GM23338 (cell line): ENCODE measurements at regions not wholly inside any gene's neighbourhood (a gene's known extent, or its start where the extent isn't known, plus 50 kb on each side); places are given as distances from the start of the nearest gene placed in this dataset.

Experiments
- ATAC-seq: fragments of 200-7000 bp; cut with Tn5 transposase; 3 replicates; pipeline ENCODE4 v1.9.1; 2020
- DNase-seq: peaks from one replicate; pipeline ENCODE4 v3.0.0-alpha.2; 2015; ENCODE audit warnings: low spot score
- H2AFZ ChIP-seq: fragments of 200-600 bp; sonication (generic); 2 replicates; pipeline ENCODE4 v1.8.0; 2016; ENCODE audit warnings: antibody characterized with exemption, mild to moderate bottlenecking, moderate library complexity
- H3F3A ChIP-seq: fragments of 200-600 bp; sonication (generic); replicated peaks from 2 replicates; pipeline ENCODE4 v1.8.0; 2017; ENCODE audit warnings: antibody characterized with exemption, mixed run types, low read depth
- H3K27ac ChIP-seq: fragments of 200-600 bp; sonication (generic); 2 replicates; pipeline ENCODE4 v1.6.1; 2016; ENCODE audit warnings: low read depth
- H3K27me3 ChIP-seq: fragments of 200-600 bp; sonication (generic); 2 replicates; pipeline ENCODE4 v1.8.0; 2016; ENCODE audit warnings: mild to moderate bottlenecking, mixed run types, moderate library complexity; ENCODE audit not compliant: insufficient read depth
- H3K36me3 ChIP-seq: fragments of 200-600 bp; sonication (generic); 2 replicates; pipeline ENCODE4 v1.8.0; 2016; ENCODE audit warnings: mild to moderate bottlenecking; ENCODE audit not compliant: insufficient read depth
- H3K4me1 ChIP-seq: fragments of 200-600 bp; sonication (generic); 2 replicates; pipeline ENCODE4 v1.8.0; 2016; ENCODE audit warnings: mild to moderate bottlenecking, moderate library complexity; ENCODE audit not compliant: insufficient read depth
- H3K4me2 ChIP-seq: fragments of 200-600 bp; sonication (generic); 2 replicates; pipeline ENCODE4 v1.7.1; 2017; ENCODE audit warnings: mixed run types
- H3K4me3 ChIP-seq: fragments of 200-600 bp; sonication (generic); 2 replicates; pipeline ENCODE4 v1.6.1; 2016; ENCODE audit warnings: mixed run types
- H3K79me2 ChIP-seq: fragments of 200-600 bp; sonication (generic); replicated peaks from 2 replicates; pipeline ENCODE4 v1.8.0; 2017; ENCODE audit warnings: mild to moderate bottlenecking; ENCODE audit not compliant: insufficient read depth
- H3K9me2 ChIP-seq: fragments of 200-600 bp; sonication (generic); 2 replicates; pipeline ENCODE4 v1.8.0; 2017; ENCODE audit not compliant: insufficient read depth
- H4K20me1 ChIP-seq: fragments of 200-600 bp; sonication (generic); replicated peaks from 2 replicates; pipeline ENCODE4 v1.8.0; 2017; ENCODE audit warnings: mild to moderate bottlenecking; ENCODE audit not compliant: insufficient read depth
- H3K27ac Mint-ChIP-seq: 2 replicates; pipeline ENCODE4 v1.8.0; 2020; ENCODE audit warnings: inconsistent platforms, mild to moderate bottlenecking, moderate library complexity, mixed read lengths
- H3K27me3 Mint-ChIP-seq: 3 replicates; pipeline ENCODE4 v1.8.0; 2022; ENCODE audit warnings: low read depth, mild to moderate bottlenecking, moderate library complexity, mixed read lengths, inconsistent platforms; ENCODE audit not compliant: insufficient read depth, poor library complexity
- H3K36me3 Mint-ChIP-seq: 3 replicates; pipeline ENCODE4 v1.8.0; 2021; ENCODE audit warnings: low read depth, mild to moderate bottlenecking, inconsistent platforms, moderate library complexity, mixed read lengths
- H3K4me1 Mint-ChIP-seq: 3 replicates; pipeline ENCODE4 v1.8.0; 2020; ENCODE audit warnings: mild to moderate bottlenecking, inconsistent platforms, mixed read lengths
- H3K4me3 Mint-ChIP-seq: 3 replicates; pipeline ENCODE4 v1.8.0; 2021; ENCODE audit warnings: moderate library complexity, mild to moderate bottlenecking, inconsistent platforms, mixed read lengths
- H3K9me3 Mint-ChIP-seq: 3 replicates; pipeline ENCODE4 v1.8.0; 2020; ENCODE audit warnings: moderate library complexity, mild to moderate bottlenecking, inconsistent platforms, mixed read lengths
- CREB1 ChIP-seq: fragments of 250-450 bp; sonication (Bioruptor Pico); IDR thresholded peaks from 2 replicates; pipeline ENCODE4 v1.5.0; 2020; ENCODE audit warnings: low read depth, mild to moderate bottlenecking, moderate library complexity
- EZH2 ChIP-seq: fragments of 200-600 bp; sonication (generic); IDR thresholded peaks from one replicate; pipeline ENCODE4 v1.8.0; 2017; ENCODE audit warnings: antibody characterized with exemption, mild to moderate bottlenecking, low read depth; ENCODE audit not compliant: unreplicated experiment
- EZH2phosphoT487 ChIP-seq: fragments of 200-600 bp; sonication (generic); IDR thresholded peaks from one replicate; pipeline ENCODE4 v1.8.1; 2018; ENCODE audit warnings: antibody characterized with exemption; ENCODE audit not compliant: unreplicated experiment
- JUNB ChIP-seq: IDR thresholded peaks from one replicate; pipeline ENCODE4 v1.6.1; 2016; ENCODE audit warnings: antibody characterized with exemption; ENCODE audit not compliant: unreplicated experiment
- NANOG ChIP-seq: IDR thresholded peaks from 2 replicates; pipeline ENCODE4 v1.6.1; 2016; ENCODE audit warnings: antibody characterized with exemption, borderline replicate concordance
- POLR2AphosphoS5 ChIP-seq: IDR thresholded peaks from 2 replicates; pipeline ENCODE4 v1.6.1; 2016; ENCODE audit warnings: antibody characterized with exemption, low read depth
- REST ChIP-seq: IDR thresholded peaks from one replicate; pipeline ENCODE4 v1.6.1; 2018; ENCODE audit warnings: antibody characterized with exemption; ENCODE audit not compliant: unreplicated experiment
- STAT1 ChIP-seq: IDR thresholded peaks from one replicate; pipeline ENCODE4 v1.6.1; 2016; ENCODE audit warnings: antibody characterized with exemption; ENCODE audit not compliant: unreplicated experiment
- ZNF114 ChIP-seq: fragments of 250-450 bp; sonication (Bioruptor Pico); IDR thresholded peaks from 2 replicates; pipeline ENCODE4 v1.5.0; 2020; ENCODE audit warnings: mild to moderate bottlenecking, moderate library complexity
- ZNF331 ChIP-seq: fragments of 250-450 bp; sonication (Bioruptor Pico); IDR thresholded peaks from 2 replicates; pipeline ENCODE4 v1.5.0; 2020; ENCODE audit warnings: low read depth, mild to moderate bottlenecking, moderate library complexity
- ZNF462 ChIP-seq: fragments of 250-450 bp; sonication (Bioruptor Pico); IDR thresholded peaks from 2 replicates; pipeline ENCODE4 v1.5.0; 2020; ENCODE audit warnings: mild to moderate bottlenecking, moderate library complexity
- TF ChIP-seq, protein P1 (sequence below), 2 experiments: fragments of 200-600 bp in 1 of 2; sonication (generic) in 1 of 2; conservative IDR thresholded peaks; 2 replicates each; pipeline versions ENCODE4 v1.5.1 to v1.6.1; 2016 to 2017; ENCODE audit warnings: antibody characterized with exemption in 2 of 2, low read depth in 2 of 2, mild to moderate bottlenecking in 2 of 2, moderate library complexity in 1 of 2
- TF ChIP-seq, protein P2 (sequence below): IDR thresholded peaks from 2 replicates; pipeline ENCODE4 v1.6.1; 2016; ENCODE audit warnings: antibody characterized with exemption

GRCh38 chr12:24118668-24119067 is 169.2 kb upstream of the SOX5 start:
- ATAC-seq (no peak), DNase-seq (no peak)
- Histone ChIP-seq H3F3A (no peaks in the 10 kb centered on the region), H3K9me2 (no peaks in the 10 kb centered on the region), H3K27ac (no peak overlapping the region), H3K79me2 (no peaks in the 10 kb centered on the region), H4K20me1 (no peaks in the 10 kb centered on the region), H3K4me2 (no peak overlapping the region), H3K4me1 (peaks cover 15% of the 10 kb centered on the region), H2AFZ (no peak overlapping the region), H3K27me3 (no peaks in the 10 kb centered on the region), H3K4me3 (no peak overlapping the region), H3K36me3 (no peaks in the 10 kb centered on the region)
- H3K27ac Mint-ChIP-seq, result no peak overlapping the region
- TF ChIP-seq EZH2phosphoT487 (no peak), ZNF114 (CRISPR knock-in tag) (no peak), EZH2 (no peak), ZNF462 (no peak), STAT1 (no peak), ZNF331 (no peak), NANOG (no peak), JUNB (no peak), CREB1 (CRISPR knock-in tag) (no peak), REST (no peak), POLR2AphosphoS5 (no peak)
- TF ChIP-seq, protein P1, sequence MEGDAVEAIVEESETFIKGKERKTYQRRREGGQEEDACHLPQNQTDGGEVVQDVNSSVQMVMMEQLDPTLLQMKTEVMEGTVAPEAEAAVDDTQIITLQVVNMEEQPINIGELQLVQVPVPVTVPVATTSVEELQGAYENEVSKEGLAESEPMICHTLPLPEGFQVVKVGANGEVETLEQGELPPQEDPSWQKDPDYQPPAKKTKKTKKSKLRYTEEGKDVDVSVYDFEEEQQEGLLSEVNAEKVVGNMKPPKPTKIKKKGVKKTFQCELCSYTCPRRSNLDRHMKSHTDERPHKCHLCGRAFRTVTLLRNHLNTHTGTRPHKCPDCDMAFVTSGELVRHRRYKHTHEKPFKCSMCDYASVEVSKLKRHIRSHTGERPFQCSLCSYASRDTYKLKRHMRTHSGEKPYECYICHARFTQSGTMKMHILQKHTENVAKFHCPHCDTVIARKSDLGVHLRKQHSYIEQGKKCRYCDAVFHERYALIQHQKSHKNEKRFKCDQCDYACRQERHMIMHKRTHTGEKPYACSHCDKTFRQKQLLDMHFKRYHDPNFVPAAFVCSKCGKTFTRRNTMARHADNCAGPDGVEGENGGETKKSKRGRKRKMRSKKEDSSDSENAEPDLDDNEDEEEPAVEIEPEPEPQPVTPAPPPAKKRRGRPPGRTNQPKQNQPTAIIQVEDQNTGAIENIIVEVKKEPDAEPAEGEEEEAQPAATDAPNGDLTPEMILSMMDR (conservative IDR thresholded peaks at IDR 0.05; ENCODE audit: low read depth in 2 of 2), result no peak
- TF ChIP-seq, protein P2, sequence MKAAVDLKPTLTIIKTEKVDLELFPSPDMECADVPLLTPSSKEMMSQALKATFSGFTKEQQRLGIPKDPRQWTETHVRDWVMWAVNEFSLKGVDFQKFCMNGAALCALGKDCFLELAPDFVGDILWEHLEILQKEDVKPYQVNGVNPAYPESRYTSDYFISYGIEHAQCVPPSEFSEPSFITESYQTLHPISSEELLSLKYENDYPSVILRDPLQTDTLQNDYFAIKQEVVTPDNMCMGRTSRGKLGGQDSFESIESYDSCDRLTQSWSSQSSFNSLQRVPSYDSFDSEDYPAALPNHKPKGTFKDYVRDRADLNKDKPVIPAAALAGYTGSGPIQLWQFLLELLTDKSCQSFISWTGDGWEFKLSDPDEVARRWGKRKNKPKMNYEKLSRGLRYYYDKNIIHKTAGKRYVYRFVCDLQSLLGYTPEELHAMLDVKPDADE, result no peak
- no peak overlapping the region for H3K4me3 Mint-ChIP-seq
- no peaks in the 10 kb centered on the region for H3K36me3 Mint-ChIP-seq
- no peaks in the 10 kb centered on the region for H3K27me3 Mint-ChIP-seq
- H3K9me3 Mint-ChIP-seq, result no peaks in the 10 kb centered on the region
- H3K4me1 Mint-ChIP-seq, result peaks cover 21% of the 10 kb centered on the region
